VCaP (cell line): ENCODE measurements at regions not wholly inside any gene's neighbourhood (a gene's known extent, or its start where the extent isn't known, plus 50 kb on each side); places are given as distances from the start of the nearest gene placed in this dataset.
"Not testable (repeated sequence)": the region's sequence is repeated elsewhere in the genome, so short reads cannot be mapped to it uniquely, and the experiment has no call there.

ENCODE experiments used
- H3K27ac ChIP-seq: fragments of 450-650 bp; 2 replicates; pipeline ENCODE4 v1.5.1; 2017
- CTCF ChIP-seq: fragments of 450-650 bp; conservative IDR thresholded peaks from 2 replicates; pipeline ENCODE4 v1.5.1; 2017; ENCODE audit warnings: mild to moderate bottlenecking, moderate library complexity

GRCh38 chr6:168374051-168374502, 54.5 kb upstream of the DACT2 start:
- no peak overlapping the region for H3K27ac ChIP-seq
- TF ChIP-seq CTCF: no peak

GRCh38 chr6:168374541-168375071, 55.0 kb upstream of the DACT2 start:
- no peak for TF ChIP-seq CTCF
- no peak overlapping the region for H3K27ac ChIP-seq

GRCh38 chr6:168376120-168376519, 56.5 kb upstream of the DACT2 start:
- no peak for TF ChIP-seq CTCF
- no peak overlapping the region for H3K27ac ChIP-seq

GRCh38 chr6:168376811-168377483, 57.4 kb upstream of the DACT2 start:
- H3K27ac ChIP-seq: no peak overlapping the region
- no peak for TF ChIP-seq CTCF

GRCh38 chr6:168377484-168377855, 57.9 kb upstream of the DACT2 start:
- no peak for TF ChIP-seq CTCF
- no peak overlapping the region for H3K27ac ChIP-seq

GRCh38 chr6:168377856-168378832, 58.6 kb upstream of the DACT2 start:
- H3K27ac ChIP-seq: no peak overlapping the region
- no peak for TF ChIP-seq CTCF

GRCh38 chr6:168379579-168379978, 60.0 kb upstream of the DACT2 start:
- not testable (repeated sequence) for H3K27ac ChIP-seq

GRCh38 chr6:168380166-168380955, 60.6 kb upstream of the SMOC2 start:
- H3K27ac ChIP-seq: not testable (repeated sequence)
